Breast epithelium (tissue), 3 donors: ENCODE measurements at regions not wholly inside any gene's neighbourhood (a gene's known extent, or its start where the extent isn't known, plus 50 kb on each side); places are given as distances from the start of the nearest gene placed in this dataset.

Experiments
- POLR2A ChIP-seq: fragments of 450-650 bp; IDR thresholded peaks from one replicate; pipeline ENCODE4 v1.6.1; 2016; ENCODE audit warnings: antibody characterized with exemption, mild to moderate bottlenecking, moderate library complexity
- POLR2AphosphoS5 ChIP-seq, 3 donors: sonication (generic); formaldehyde crosslinking; IDR thresholded peaks; one replicate each; pipeline ENCODE4 v1.6.1; 2017; ENCODE audit warnings: antibody characterized with exemption in 3 of 3
- TF ChIP-seq, protein P1 (sequence below), 3 donors: fragments of 450-650 bp; IDR thresholded peaks; one replicate each; pipeline ENCODE4 v1.5.1; 2016 to 2017; ENCODE audit warnings: antibody characterized with exemption in 3 of 3, mild to moderate bottlenecking in 3 of 3, moderate library complexity in 3 of 3

DNA sequence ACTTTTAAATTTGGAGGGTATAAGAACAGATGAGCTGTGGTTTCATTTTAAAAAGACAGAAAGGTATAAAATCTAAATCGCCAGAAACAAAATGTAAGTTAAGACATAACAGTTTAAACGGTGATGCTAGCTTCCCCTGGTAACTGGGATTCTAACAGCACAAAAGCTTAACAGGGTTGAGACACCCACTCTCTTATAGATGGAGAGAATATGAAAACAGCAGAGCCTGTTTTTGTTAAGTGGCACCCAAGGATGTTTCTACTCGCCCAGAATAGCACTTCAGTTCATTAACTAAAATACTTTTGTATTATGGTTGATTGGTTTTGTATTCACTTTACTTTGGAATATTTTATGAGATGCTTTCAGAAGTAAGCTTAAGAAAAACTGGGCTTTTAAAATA lies 151.9 kb upstream of the RND3 start:
- TF ChIP-seq, protein P1, sequence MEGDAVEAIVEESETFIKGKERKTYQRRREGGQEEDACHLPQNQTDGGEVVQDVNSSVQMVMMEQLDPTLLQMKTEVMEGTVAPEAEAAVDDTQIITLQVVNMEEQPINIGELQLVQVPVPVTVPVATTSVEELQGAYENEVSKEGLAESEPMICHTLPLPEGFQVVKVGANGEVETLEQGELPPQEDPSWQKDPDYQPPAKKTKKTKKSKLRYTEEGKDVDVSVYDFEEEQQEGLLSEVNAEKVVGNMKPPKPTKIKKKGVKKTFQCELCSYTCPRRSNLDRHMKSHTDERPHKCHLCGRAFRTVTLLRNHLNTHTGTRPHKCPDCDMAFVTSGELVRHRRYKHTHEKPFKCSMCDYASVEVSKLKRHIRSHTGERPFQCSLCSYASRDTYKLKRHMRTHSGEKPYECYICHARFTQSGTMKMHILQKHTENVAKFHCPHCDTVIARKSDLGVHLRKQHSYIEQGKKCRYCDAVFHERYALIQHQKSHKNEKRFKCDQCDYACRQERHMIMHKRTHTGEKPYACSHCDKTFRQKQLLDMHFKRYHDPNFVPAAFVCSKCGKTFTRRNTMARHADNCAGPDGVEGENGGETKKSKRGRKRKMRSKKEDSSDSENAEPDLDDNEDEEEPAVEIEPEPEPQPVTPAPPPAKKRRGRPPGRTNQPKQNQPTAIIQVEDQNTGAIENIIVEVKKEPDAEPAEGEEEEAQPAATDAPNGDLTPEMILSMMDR (IDR thresholded peaks at IDR 0.05): no peak
- TF ChIP-seq POLR2A (no peak), POLR2AphosphoS5 (IDR thresholded peaks at IDR 0.05) (no peak)
